Activated CD8-positive, alpha-beta memory T cell treated with anti-CD3 and anti-CD28 coated beads for 1 hour (primary cell): ENCODE measurements at regions not wholly inside any gene's neighbourhood (a gene's known extent, or its start where the extent isn't known, plus 50 kb on each side); places are given as distances from the start of the nearest gene placed in this dataset.
"Not testable (repeated sequence)": the region's sequence is repeated elsewhere in the genome, so short reads cannot be mapped to it uniquely, and the experiment has no call there.

Source experiments
- DNase-seq, 2 donors: peaks; one replicate each; pipeline ENCODE4 v3.0.0-alpha.2; 2020; ENCODE audit warnings: low read depth in 1 of 2; ENCODE audit errors: extremely low read depth in 1 of 2

- DNase-seq, result not testable (repeated sequence)
Measured at GRCh38 chr9:41367301-41367700, 178.2 kb upstream of the ZNG1F start.

- DNase-seq, result not testable (repeated sequence)
Measured at GRCh38 chr9:41361790-41362189, 172.7 kb upstream of the ZNG1F start.

- DNase-seq, result not testable (repeated sequence)
Measured at GRCh38 chr9:41359116-41359515, 170.0 kb upstream of the ZNG1F start.

GRCh38 chr9:41358682-41359081 is 169.6 kb upstream of the ZNG1F start:
- peak; percentile 57 to 72 for DNase-seq

- DNase-seq, result not testable (repeated sequence)
Measured at GRCh38 chr9:41357918-41358404, 168.8 kb upstream of the ZNG1F start.

- not testable (repeated sequence) for DNase-seq
Measured at GRCh38 chr9:41357350-41357748, 168.2 kb upstream of the ZNG1F start.

GRCh38 chr9:41356588-41357349 is 167.7 kb upstream of the ZNG1F start:
- DNase-seq, result peak; percentile 65 to 76

- not testable (repeated sequence) for DNase-seq
Measured at GRCh38 chr9:41355712-41356450, 166.8 kb upstream of the ZNG1F start.

GRCh38 chr9:41354978-41355377 is 165.9 kb upstream of the ZNG1F start:
- not testable (repeated sequence) for DNase-seq

- DNase-seq, result not testable (repeated sequence)
Measured at GRCh38 chr9:41354060-41354934, 165.2 kb upstream of the ZNG1F start.

GRCh38 chr9:41353026-41353425 is 163.9 kb upstream of the ZNG1F start:
- not testable (repeated sequence) for DNase-seq

- DNase-seq, result not testable (repeated sequence)
Measured at GRCh38 chr9:41352390-41352789, 163.3 kb upstream of the ZNG1F start.

- DNase-seq, result not testable (repeated sequence)
Measured at GRCh38 chr9:41347893-41348292, 158.8 kb upstream of the ZNG1F start.

- DNase-seq, result not testable (repeated sequence)
Measured at GRCh38 chr9:41332562-41332961, 143.4 kb upstream of the ZNG1F start.

- not testable (repeated sequence) for DNase-seq
Measured at GRCh38 chr9:41321277-41321676, 132.2 kb upstream of the ZNG1F start.

- not testable (repeated sequence) for DNase-seq
Measured at GRCh38 chr9:41308953-41309352, 119.8 kb upstream of the ZNG1F start.

GRCh38 chr9:41285744-41286143 is 96.6 kb upstream of the ZNG1F start:
- not testable (repeated sequence) for DNase-seq

- not testable (repeated sequence) for DNase-seq
Measured at GRCh38 chr9:41280299-41281238, 91.5 kb upstream of the ZNG1F start.

- DNase-seq, result not testable (repeated sequence)
Measured at GRCh38 chr9:41279437-41279836, 90.3 kb upstream of the ZNG1F start.

- not testable (repeated sequence) for DNase-seq
Measured at GRCh38 chr9:41279033-41279432, 89.9 kb upstream of the ZNG1F start.
